ENCODE measurements at regions not wholly inside any gene's neighbourhood (a gene's known extent, or its start where the extent isn't known, plus 50 kb on each side); places are given as distances from the start of the nearest gene placed in this dataset.

GRCh38 chr12:13745111-13745860 lies 236.1 kb downstream of the GRIN2B start:
- DNase-seq = no peak

- no peak for DNase-seq
These were observed 236.8 kb downstream of the GRIN2B start for GRCh38 chr12:13744561-13744960.

GRCh38 chr12:13740149-13740545 lies 241.3 kb downstream of the GRIN2B start:
- no peak for DNase-seq

- DNase-seq = no peak
These were observed 245.7 kb downstream of the GRIN2B start for GRCh38 chr12:13735734-13736133.

GRCh38 chr12:13734584-13735152 lies 246.7 kb downstream of the GRIN2B start:
- no peak for DNase-seq

GRCh38 chr12:13727707-13728195 lies 253.7 kb downstream of the GRIN2B start:
- no peak for DNase-seq

- DNase-seq = no peak
These were observed 256.4 kb downstream of the GRIN2B start for GRCh38 chr12:13725049-13725448.

GRCh38 chr12:13724136-13724535 lies 257.3 kb downstream of the GRIN2B start:
- no peak for DNase-seq

- no peak for DNase-seq
These were observed 261.4 kb downstream of the GRIN2B start for GRCh38 chr12:13719986-13720385.

GRCh38 chr12:13718271-13718670 lies 263.1 kb downstream of the GRIN2B start:
- no peak for DNase-seq

- no peak for DNase-seq
These were observed 265.3 kb downstream of the GRIN2B start for GRCh38 chr12:13716119-13716518.

GRCh38 chr12:13713556-13714410 lies 267.6 kb downstream of the GRIN2B start:
- DNase-seq = no peak

GRCh38 chr12:13707829-13708228 lies 273.6 kb downstream of the GRIN2B start:
- no peak for DNase-seq

- no peak for DNase-seq
These were observed 279.0 kb downstream of the GRIN2B start for GRCh38 chr12:13702381-13702780.

GRCh38 chr12:13701502-13701901 lies 279.9 kb downstream of the GRIN2B start:
- no peak for DNase-seq

- no peak for DNase-seq
These were observed 283.4 kb downstream of the GRIN2B start for GRCh38 chr12:13697973-13698372.

GRCh38 chr12:13695781-13696180 lies 285.6 kb downstream of the GRIN2B start:
- no peak for DNase-seq

GRCh38 chr12:13692332-13692731 lies 289.1 kb downstream of the GRIN2B start:
- DNase-seq = no peak

- no peak for DNase-seq
These were observed 289.8 kb downstream of the GRIN2B start for GRCh38 chr12:13691598-13691997.

GRCh38 chr12:13687633-13688032 lies 293.8 kb downstream of the GRIN2B start:
- no peak for DNase-seq

- DNase-seq = no peak
These were observed 295.1 kb downstream of the GRIN2B start for GRCh38 chr12:13686260-13686659.

GRCh38 chr12:13680916-13681315 lies 300.5 kb downstream of the GRIN2B start:
- DNase-seq = no peak

GRCh38 chr12:13676880-13677279 lies 304.5 kb downstream of the GRIN2B start:
- DNase-seq = no peak
